Jurkat, Clone E6-1 (cell line): ENCODE measurements at regions not wholly inside any gene's neighbourhood (a gene's known extent, or its start where the extent isn't known, plus 50 kb on each side); places are given as distances from the start of the nearest gene placed in this dataset.
A peak's percentile ranks its signal among the peaks of the same experiment; 100 is the strongest.
"Not testable (repeated sequence)": the region's sequence is repeated elsewhere in the genome, so short reads cannot be mapped to it uniquely, and the experiment has no call there.

Experiments
- DNase-seq: peaks from one replicate; pipeline ENCODE4 v3.0.0-alpha.2; 2011; ENCODE audit warnings: low read depth, low spot score
- H3K4me3 ChIP-seq: 2 replicates; pipeline ENCODE4 v1.5.1; 2011; ENCODE audit warnings: mild to moderate bottlenecking, low read length, control low read depth, moderate library complexity

DNA sequence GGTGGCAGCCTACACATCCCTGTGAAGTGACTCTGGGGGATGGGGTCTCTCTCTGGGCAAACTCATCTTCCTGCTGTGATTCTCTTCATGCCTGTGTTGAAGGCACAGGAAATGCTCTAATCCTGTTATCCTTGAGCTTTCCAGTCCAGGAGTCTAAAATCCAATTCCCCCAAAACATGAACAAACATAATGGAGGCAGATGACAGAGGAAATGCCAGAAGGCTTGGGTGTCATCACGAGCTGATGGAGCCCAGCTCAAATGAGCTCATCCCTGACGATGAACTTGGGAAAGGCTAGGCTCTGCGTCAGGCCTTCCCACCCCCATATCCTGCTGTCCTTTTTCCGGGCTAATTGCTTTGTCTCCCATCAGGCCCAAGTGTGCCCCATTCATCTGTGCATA is 165.9 kb upstream of the PODXL start:
- DNase-seq: no peak
- no peak overlapping the region for H3K4me3 ChIP-seq

DNA sequence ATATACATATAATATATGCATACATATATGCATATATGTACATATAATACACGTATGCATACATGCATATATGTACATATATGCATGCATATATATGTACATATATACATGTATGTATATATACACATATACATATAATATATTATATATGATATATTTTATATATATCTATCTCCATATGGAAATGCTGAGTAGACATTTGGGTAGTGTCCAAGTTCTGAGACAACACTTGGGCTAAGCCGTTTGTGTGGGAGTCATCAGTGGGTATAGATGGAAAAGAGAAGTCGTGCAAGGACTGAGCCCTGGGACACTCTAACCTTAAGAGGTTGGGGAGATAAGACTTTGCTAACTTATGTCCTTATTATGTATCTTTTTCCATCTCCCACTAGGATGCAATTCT is 165.2 kb upstream of the PODXL start:
- DNase-seq: no peak

DNA sequence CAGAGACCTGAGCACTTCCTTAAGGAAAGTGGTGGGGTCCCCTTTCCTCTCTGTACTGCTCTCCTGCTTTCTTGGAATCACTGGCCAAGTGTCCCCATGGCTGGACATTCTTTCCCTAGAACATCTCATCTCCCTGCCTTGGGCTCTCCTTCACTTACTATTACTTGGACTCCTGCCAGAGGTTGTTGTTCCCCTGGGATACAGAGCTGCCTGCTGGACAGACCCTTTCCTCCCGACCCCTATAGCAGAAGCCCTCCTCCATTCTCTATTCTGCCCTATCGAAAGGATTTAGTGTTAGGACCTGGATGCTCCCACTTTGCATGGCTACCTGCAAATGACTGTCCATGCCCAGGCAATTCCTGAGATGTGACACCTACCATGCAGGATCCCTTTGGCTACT is 164.3 kb upstream of the PODXL start:
- DNase-seq: no peak
- H3K4me3 ChIP-seq: no peak overlapping the region

More for the DNA sequence above, 165.2 kb upstream of the PODXL start:
- no peak overlapping the region for H3K4me3 ChIP-seq

DNA sequence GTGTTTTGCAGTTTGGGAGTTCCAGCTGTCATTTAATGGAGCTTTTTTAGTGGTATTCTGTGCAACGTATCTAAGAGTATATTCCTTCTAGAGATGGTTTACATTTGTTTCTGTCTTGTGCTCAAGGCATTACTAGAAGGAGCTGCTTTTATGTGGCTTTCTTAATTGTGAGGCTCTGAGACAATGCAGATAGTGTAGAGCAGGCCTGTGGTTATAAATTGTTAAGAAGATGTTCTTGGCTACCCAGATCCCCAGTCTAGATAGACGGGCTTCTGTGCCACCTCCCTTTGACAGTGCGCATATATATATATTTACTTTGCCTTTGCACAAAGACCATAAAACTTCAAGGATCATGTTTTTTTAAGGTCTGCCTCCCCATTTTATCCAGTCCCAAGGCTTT is 160.8 kb upstream of the PODXL start:
- H3K4me3 ChIP-seq: no peak overlapping the region
- DNase-seq: peak; percentile 64

DNA sequence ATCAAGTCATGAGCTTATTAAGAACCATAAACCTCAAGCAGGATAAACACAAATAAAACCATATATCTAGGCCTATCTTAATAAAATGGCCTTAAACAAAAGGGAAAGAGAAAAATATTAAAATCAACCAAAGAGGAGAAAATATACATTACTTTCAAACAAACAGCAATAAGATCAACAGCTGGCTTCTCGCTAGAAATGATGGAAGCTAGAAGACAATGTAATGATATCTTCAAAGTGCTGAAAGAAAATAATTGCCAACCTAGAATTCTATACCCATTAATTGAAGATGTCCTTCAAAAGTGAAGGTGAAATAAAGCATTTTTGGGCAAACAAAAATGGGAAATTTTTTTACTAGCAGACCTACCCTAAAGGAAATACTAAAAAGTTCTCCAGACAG is 142.9 kb upstream of the PODXL start:
- no peak for DNase-seq
- no peak overlapping the region for H3K4me3 ChIP-seq

DNA sequence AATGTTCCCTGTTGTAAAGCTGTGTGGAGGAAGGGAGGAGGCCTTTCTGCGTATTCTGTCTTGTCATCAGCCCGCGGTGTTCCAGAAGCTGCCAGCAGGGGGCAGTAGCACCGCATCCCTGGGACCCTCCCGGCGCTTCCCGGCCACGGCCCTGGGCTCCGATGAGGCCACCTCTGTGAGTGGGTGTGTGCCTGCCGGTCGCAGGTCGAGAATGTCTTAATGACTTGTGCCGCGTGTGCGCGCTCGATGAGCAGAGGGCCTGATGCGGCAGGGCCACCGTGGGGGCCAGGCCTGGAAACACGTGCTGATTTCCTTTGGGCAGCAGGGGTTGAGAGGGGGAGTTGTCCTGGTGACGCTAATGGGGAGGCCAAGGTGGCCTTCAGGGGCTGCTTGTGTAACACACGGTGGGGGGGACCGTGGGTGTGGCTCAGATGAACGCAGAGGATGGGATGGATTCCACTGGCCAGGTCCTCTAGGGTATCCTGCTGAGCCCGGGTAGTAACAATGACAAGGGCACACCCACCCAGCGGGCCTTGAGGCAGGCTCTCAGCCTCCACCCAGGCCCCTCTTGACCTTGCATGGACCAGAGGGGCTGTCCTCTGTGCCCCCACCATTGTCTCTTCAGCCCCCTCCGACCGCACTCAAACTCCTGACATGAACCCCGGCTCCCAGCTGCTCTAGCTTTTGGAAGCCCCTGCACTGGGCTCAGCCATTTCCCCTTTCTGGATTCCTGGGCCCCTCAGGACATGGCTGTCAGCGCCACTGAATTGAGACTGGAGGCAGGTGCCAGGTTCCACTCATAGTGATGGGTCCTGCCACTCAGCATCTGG is 135.9 kb upstream of the PODXL start:
- no peak overlapping the region for H3K4me3 ChIP-seq
- peak; percentile 7 for DNase-seq

DNA sequence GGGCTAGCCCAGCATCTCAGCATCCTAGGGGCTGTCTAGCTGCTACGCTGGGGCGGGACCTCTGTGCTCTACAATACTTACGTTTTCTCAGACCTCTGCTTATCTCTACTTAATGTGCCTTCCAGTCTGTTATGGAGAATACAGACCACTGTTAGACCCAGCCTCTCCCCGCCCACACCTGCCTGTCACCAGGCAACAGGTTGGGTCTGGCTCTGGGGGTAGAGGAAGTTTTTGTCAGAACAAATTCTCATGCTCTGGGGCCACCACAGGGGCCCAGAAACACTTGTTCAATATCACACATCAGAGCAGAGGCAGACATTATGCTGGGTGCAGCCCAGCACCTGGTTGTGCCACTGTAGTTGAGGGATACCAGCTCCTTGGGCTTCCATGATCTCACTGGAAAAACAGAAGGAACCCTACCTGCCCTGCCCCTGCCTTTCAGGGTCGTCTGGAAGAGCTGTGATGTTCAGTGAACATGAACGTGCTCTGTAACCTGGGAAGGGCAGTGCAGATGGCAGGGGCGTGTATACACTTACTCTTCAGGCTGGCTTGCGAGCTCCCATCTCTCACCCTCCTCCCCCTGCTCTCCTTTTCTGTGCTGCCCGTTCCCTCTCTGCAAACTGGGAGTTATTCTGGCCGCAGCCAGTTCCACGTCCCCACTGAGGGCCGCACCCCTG is 135.2 kb upstream of the PODXL start:
- no peak for DNase-seq
- H3K4me3 ChIP-seq: no peak overlapping the region

DNA sequence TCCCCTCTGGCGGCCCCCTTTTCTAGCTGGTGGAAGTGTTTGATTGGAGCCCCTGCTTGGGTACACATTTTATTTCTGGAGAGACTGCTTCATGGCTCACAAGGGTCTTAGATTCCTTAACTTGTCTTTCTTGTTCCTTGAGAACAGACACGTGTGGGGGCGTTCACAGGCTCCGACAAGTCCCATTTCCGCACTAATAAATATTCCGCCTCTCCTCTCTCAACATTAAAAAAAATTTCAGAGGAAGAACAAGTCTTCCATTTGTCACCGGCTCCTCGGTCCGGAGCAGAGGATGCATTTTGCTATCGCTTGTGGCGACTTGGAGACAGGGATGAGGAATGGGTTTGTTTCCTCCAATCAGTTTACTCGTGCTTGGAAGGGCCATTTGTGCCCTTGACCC is 134.0 kb upstream of the PODXL start:
- no peak for DNase-seq
- H3K4me3 ChIP-seq: no peak overlapping the region

DNA sequence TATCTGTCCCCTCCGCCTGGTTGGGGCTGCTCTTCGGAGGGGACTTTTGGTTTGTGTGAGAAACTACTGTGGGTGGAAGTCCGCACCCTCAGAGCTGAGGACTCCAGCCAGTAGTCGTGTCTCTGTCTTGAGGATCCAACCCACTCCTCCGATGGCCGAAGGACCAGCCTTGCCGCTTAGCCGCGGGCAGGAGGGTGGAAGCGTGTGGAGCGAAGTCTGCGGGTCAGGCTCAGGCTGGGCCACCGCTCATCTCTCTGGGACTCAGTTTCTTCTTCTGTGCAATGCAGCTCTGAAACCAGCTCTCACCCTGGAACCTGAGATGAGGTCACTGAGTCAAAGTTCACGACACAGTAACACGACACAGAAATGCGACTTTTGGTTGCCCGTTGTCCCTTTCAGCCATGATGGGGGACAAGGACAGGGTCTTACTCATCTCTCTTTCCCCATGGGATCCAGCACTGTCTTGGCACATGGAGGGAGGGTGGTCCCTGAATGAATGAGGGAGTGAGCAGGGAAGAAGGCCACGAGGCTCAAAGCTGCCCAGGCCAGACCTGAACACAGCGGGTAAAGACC is 133.3 kb upstream of the PODXL start:
- no peak overlapping the region for H3K4me3 ChIP-seq
- no peak for DNase-seq

DNA sequence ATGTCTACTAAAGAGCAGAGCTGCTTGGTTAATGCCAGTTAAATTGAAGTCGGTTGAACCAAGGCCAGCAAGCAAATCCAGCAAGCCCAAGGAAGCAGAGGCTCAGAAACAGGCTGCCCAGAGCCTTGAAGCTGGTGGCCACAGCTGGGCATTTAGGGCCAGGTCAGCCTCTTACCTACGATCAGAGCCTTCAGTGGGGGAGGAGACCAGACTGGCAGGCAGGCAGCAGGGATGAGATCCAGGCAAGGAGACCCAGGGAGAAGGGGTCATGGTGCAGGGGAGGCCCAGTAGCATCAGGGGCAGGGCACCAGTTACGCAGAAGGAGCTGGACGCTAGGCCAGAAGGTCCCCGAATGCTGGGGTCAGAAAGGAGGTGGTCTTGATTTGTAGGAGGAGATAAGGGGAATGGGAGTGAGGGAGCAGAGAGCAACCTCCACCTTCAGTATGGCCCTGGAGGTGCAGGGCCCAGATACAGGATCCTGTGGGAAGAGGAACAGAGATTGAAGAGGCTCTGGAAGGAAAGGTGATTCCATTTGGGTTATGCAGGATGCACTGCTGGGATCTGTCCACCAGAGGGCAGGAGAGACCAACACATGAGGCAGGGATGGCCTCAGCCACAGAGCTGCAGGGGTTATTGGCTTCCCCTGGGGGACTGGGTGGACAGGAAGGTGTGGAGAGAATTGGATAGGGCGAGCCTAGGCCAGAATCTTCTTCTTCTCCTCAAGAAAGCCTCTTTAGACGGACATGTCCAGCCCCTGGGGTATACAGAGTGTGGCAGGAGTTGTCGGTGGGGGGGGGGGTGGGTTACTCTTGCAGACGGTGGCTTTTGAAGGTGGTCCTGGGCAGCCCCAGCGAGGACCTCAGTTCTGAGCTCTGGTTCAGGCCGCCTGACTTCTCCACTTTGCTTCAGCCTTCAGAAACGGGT is 132.6 kb upstream of the PODXL start:
- H3K4me3 ChIP-seq: no peak overlapping the region
- peak; percentile 23 for DNase-seq

DNA sequence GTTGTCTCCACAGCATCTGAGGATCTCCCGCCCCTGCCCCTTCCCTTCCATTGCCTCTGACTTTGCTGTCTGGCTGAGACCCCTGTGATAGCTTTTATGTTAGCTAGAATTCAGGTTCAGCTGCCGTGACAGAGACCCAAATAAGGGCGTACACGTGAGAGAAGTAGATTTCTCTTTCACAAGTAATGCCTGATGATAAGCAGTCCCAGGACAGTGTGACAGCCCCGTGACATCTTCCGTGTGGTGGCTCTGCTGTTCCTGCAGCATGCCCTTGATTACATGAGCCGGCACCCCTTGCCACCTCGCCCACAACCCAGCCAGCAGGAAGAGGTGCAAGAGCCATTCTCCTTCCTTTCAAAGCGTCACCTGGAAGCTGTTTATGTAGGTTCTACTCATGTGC is 130.9 kb upstream of the PODXL start:
- DNase-seq: peak; percentile 4
- H3K4me3 ChIP-seq: no peak overlapping the region

DNA sequence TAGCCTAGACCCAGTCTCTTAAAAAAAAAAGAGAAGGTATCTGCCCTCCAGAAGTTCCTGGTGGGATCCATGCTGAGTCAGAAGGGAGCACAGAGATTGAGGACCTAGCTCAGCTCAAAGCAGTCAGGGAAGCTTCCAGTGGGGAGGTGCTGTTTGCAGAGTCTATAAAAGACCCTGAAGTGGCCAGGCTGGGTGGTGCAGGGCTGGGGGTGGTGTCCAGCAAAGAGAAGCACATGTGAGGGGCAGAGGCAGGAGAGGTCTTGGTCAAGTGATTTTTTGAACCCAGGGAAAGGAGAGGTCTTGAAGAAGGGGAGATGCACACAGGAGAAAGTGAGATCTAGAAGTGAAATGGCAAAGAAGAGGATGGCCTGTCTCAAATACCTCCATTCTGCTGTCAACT is 130.4 kb upstream of the PODXL start:
- no peak overlapping the region for H3K4me3 ChIP-seq
- DNase-seq: no peak

DNA sequence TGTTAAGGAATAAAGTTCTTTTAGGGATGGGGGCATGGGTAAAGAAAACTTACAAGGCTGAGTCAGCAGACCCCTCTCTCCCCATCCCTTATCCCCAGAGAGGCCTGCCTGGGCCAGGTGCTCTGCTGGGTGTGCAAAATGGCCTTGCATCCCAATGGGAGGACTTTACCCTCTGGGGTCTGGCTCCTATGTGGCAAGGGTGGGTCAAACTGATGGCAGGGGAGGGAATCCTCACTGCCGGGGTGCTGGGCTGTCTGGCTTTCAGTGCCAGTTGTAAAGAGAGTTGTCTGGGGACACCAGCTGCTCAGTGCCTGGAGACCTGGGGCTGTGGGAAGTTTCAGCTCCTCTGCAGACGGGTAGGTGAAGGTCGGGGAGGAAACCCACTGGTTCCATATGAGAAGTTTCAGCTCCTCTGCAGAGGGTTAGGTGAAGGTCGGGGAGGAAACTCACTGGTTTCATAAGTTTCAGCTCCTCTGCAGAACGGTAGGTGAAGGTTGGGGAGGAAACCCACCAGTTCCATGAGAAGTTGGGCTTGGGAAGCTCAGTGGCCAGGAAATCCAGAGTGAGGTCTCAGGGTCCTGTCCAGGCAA is 127.2 kb upstream of the PODXL start:
- no peak overlapping the region for H3K4me3 ChIP-seq
- DNase-seq: no peak

DNA sequence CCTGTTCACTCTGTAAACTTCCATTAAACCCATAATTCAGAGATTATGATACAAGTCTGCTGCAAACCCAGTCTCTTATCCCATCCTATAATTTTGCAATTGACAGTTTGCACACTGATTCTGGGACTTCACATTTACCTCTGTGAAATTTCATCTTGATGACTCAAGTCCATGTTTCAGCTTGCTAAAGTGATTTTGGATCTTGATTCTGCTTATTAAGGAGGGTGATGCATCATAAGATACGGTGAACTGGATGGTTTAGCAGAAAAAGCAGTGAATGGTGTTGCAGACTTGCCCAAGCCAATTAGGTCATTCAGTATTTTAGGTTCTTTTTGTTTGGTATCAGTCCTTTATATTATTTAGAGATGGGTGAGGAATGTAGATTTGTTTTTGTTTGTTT is 125.5 kb upstream of the PODXL start:
- no peak for DNase-seq
- H3K4me3 ChIP-seq: no peak overlapping the region

DNA sequence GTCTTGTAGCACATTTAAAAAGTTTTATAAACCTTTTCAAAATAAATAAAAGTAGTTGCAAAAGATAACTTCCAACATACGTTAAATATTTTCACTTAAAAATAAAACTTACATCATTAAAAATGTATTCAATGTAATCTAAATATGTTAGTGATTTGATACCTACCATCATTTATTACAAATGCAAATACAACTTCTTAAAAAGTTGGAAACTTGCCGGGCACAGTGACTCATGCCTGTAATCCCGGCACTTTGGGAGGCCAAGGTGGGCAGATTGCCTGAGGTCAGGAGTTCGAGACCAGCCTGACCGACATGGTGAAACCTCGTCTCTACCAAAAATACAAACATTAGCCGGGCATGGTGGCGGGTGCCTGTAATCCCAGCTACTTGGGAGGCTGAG is 122.6 kb upstream of the PODXL start:
- DNase-seq, H3K4me3 ChIP-seq: not testable (repeated sequence)

DNA sequence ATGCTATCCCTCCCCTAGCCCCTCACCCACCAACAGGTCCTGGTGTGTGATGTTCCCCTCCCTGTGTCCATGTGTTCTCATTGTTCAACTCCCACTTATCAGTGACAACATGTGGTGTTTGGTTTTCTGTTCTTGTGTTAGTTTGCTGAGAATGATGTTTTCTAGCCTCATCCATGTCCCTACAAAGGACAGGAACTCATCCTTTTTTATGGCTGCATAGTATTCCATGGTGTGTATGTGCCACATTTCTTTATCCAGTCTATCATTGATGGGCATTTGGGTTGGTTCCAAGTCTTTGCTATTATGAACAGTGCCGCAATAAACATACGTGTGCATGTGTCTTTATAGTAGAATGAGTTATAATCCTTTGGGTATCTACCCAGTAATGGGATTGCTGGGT is 120.4 kb upstream of the PODXL start:
- DNase-seq, H3K4me3 ChIP-seq: not testable (repeated sequence)

DNA sequence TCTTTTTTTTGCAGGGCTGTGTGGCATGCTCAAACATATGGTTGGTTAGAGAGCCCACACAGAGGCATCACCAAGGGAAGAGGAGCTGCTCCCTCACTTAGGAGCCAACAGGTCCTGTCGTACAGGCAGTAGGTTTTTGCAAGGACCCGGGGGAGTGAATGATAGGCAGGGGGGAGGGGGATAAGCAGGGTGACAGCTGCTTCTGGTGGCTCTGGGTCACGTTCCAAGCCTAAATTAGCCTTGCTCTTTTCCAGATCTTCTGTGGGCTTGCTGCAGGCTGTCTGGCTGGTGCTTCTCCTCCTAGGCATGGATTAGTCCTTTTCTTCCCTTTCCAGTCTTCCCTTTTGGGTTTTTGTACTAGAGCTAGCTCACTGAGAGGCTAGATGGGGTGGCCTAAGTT is 117.7 kb upstream of the PODXL start:
- no peak for DNase-seq
- no peak overlapping the region for H3K4me3 ChIP-seq

DNA sequence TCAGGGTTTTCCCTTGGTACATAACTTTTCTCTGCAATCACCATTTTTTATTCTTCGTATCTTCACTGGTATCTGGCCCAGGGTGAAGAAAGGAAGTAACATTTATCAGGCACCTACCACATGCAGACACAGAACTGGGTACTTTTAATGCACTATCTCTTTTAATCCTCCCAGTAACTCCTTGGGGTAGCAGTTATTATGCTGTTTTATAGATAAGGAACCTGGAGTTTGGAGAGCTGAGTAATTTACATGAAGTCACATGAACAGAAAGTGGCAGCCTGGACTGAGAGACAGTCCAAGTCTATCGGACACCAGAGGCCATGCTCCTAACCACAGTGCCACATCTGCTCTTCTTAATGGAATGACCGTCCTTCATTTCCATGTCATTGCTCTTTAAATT is 117.1 kb upstream of the PODXL start:
- no peak overlapping the region for H3K4me3 ChIP-seq
- no peak for DNase-seq

DNA sequence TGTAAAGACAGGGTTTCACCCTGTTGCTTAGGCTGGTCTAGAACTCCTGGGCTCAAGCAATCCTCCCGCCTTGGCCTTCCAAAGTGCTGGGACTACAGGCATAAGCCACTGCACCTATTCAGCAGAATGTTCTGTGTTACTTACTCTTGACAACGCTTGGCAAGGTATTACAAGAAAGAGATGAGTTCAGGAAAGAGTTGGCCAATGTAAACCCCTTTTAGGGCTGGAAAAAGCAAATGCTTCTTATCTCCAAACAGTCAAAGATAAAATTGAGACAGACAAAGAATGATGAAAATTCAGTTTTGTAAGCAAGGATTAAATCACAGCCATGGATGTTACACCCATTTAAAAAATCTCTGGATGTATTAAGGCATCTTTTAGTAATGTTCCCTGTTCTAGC is 114.0 kb upstream of the PODXL start:
- H3K4me3 ChIP-seq: no peak overlapping the region
- no peak for DNase-seq
